BLaER1 (cell line): ENCODE measurements at regions not wholly inside any gene's neighbourhood (a gene's known extent, or its start where the extent isn't known, plus 50 kb on each side); places are given as distances from the start of the nearest gene placed in this dataset.

Experiments
- H3K27ac ChIP-seq: shearing (Covaris generic); formaldehyde crosslinking; 2 replicates; pipeline ENCODE4 v1.8.1; 2022
- H3K27me3 ChIP-seq: shearing (Covaris generic); formaldehyde crosslinking; 2 replicates; pipeline ENCODE4 v1.8.1; 2022
- H3K36me3 ChIP-seq: shearing (Covaris generic); formaldehyde crosslinking; 2 replicates; pipeline ENCODE4 v1.8.1; 2022
- H3K4me1 ChIP-seq: shearing (Covaris generic); formaldehyde crosslinking; 2 replicates; pipeline ENCODE4 v1.8.1; 2022
- H3K4me2 ChIP-seq: shearing (Covaris generic); formaldehyde crosslinking; 2 replicates; pipeline ENCODE4 v1.8.1; 2022
- H3K4me3 ChIP-seq: shearing (Covaris generic); formaldehyde crosslinking; 2 replicates; pipeline ENCODE4 v1.8.1; 2022
- H3K9ac ChIP-seq: shearing (Covaris generic); formaldehyde crosslinking; 2 replicates; pipeline ENCODE4 v1.8.1; 2022
- H3K9me3 ChIP-seq: shearing (Covaris generic); formaldehyde crosslinking; 2 replicates; pipeline ENCODE4 v1.8.1; 2022
- H4K20me1 ChIP-seq: shearing (Covaris generic); formaldehyde crosslinking; 2 replicates; pipeline ENCODE4 v1.8.1; 2022
- Cebpa-rat ChIP-seq: shearing (Covaris generic); IDR thresholded peaks from 2 replicates; pipeline ENCODE4 v1.8.1; 2022

- H3K9ac ChIP-seq = no peak overlapping the region
- no peaks in the 10 kb centered on the region for H3K4me1 ChIP-seq
- no peak for TF ChIP-seq Cebpa-rat
- no peaks in the 10 kb centered on the region for H3K27me3 ChIP-seq
- no peaks in the 10 kb centered on the region for H4K20me1 ChIP-seq
- no peak overlapping the region for H3K4me2 ChIP-seq
- no peaks in the 10 kb centered on the region for H3K9me3 ChIP-seq
- no peak overlapping the region for H3K4me3 ChIP-seq
- no peak overlapping the region for H3K27ac ChIP-seq
- H3K36me3 ChIP-seq = no peaks in the 10 kb centered on the region
These were observed 451.3 kb downstream of the TLL1 start for GRCh38 chr4:166324321-166324720.

GRCh38 chr4:166335256-166335938 lies 462.4 kb downstream of the TLL1 start:
- Histone ChIP-seq H3K4me3 (no peak overlapping the region), H3K9me3 (no peaks in the 10 kb centered on the region), H3K36me3 (no peaks in the 10 kb centered on the region), H3K9ac (no peak overlapping the region), H4K20me1 (no peaks in the 10 kb centered on the region), H3K4me2 (no peak overlapping the region), H3K27me3 (no peaks in the 10 kb centered on the region), H3K27ac (no peak overlapping the region), H3K4me1 (no peaks in the 10 kb centered on the region)
- no peak for TF ChIP-seq Cebpa-rat

- no peak for TF ChIP-seq Cebpa-rat
These were observed 469.0 kb downstream of the TLL1 start for GRCh38 chr4:166341992-166342391.

GRCh38 chr4:166363198-166363597 lies 490.2 kb downstream of the TLL1 start:
- Histone ChIP-seq H3K9ac (no peak overlapping the region), H3K27ac (no peak overlapping the region)

More at GRCh38 chr4:166341992-166342391, 469.0 kb downstream of the TLL1 start:
- no peak overlapping the region for H3K4me2 ChIP-seq
- H3K4me1 ChIP-seq = no peaks in the 10 kb centered on the region
- H3K36me3 ChIP-seq = no peaks in the 10 kb centered on the region
- H3K4me3 ChIP-seq = no peak overlapping the region
- H3K27ac ChIP-seq = no peak overlapping the region
- no peaks in the 10 kb centered on the region for H3K9me3 ChIP-seq
- H4K20me1 ChIP-seq = no peaks in the 10 kb centered on the region
- no peaks in the 10 kb centered on the region for H3K27me3 ChIP-seq
- no peak overlapping the region for H3K9ac ChIP-seq

GRCh38 chr4:166366012-166366411 lies 493.0 kb downstream of the TLL1 start:
- TF ChIP-seq Cebpa-rat = no peak
- H3K4me1 ChIP-seq = no peaks in the 10 kb centered on the region
- H3K4me2 ChIP-seq = no peak overlapping the region
- H3K27ac ChIP-seq = no peak overlapping the region
- H3K36me3 ChIP-seq = no peaks in the 10 kb centered on the region
- H4K20me1 ChIP-seq = no peaks in the 10 kb centered on the region
- no peaks in the 10 kb centered on the region for H3K9me3 ChIP-seq
- no peak overlapping the region for H3K4me3 ChIP-seq
- no peak overlapping the region for H3K9ac ChIP-seq
- no peaks in the 10 kb centered on the region for H3K27me3 ChIP-seq

More at GRCh38 chr4:166363198-166363597, 490.2 kb downstream of the TLL1 start:
- Histone ChIP-seq H3K4me2 (no peak overlapping the region), H4K20me1 (no peaks in the 10 kb centered on the region), H3K4me3 (no peak overlapping the region), H3K27me3 (no peaks in the 10 kb centered on the region), H3K9me3 (no peaks in the 10 kb centered on the region), H3K4me1 (no peaks in the 10 kb centered on the region), H3K36me3 (no peaks in the 10 kb centered on the region)
- TF ChIP-seq Cebpa-rat = no peak

GRCh38 chr4:166377578-166377977 lies 504.5 kb downstream of the TLL1 start:
- Histone ChIP-seq H3K4me1 (no peaks in the 10 kb centered on the region), H3K9me3 (peaks cover 28% of the 10 kb centered on the region), H3K4me2 (no peak overlapping the region), H3K27ac (no peak overlapping the region), H3K9ac (no peak overlapping the region), H3K27me3 (no peaks in the 10 kb centered on the region), H3K36me3 (no peaks in the 10 kb centered on the region), H4K20me1 (no peaks in the 10 kb centered on the region), H3K4me3 (no peak overlapping the region)
- no peak for TF ChIP-seq Cebpa-rat

GRCh38 chr4:166386491-166387360 lies 513.7 kb downstream of the TLL1 start:
- H3K27ac ChIP-seq = no peak overlapping the region
- H3K9ac ChIP-seq = no peak overlapping the region
- H4K20me1 ChIP-seq = no peaks in the 10 kb centered on the region
- H3K9me3 ChIP-seq = no peaks in the 10 kb centered on the region
- H3K36me3 ChIP-seq = no peaks in the 10 kb centered on the region
- TF ChIP-seq Cebpa-rat = no peak
- no peak overlapping the region for H3K4me3 ChIP-seq
- H3K4me2 ChIP-seq = no peak overlapping the region
- H3K27me3 ChIP-seq = no peaks in the 10 kb centered on the region
- no peaks in the 10 kb centered on the region for H3K4me1 ChIP-seq

GRCh38 chr4:166391501-166391900 lies 518.5 kb downstream of the TLL1 start:
- H3K27ac ChIP-seq = no peak overlapping the region
- no peak overlapping the region for H3K4me3 ChIP-seq
- H3K9ac ChIP-seq = no peak overlapping the region
- H3K4me2 ChIP-seq = no peak overlapping the region
- no peaks in the 10 kb centered on the region for H3K4me1 ChIP-seq
- no peaks in the 10 kb centered on the region for H3K36me3 ChIP-seq
- H3K27me3 ChIP-seq = no peaks in the 10 kb centered on the region
- no peak for TF ChIP-seq Cebpa-rat
- H4K20me1 ChIP-seq = no peaks in the 10 kb centered on the region
- no peaks in the 10 kb centered on the region for H3K9me3 ChIP-seq

- no peaks in the 10 kb centered on the region for H3K36me3 ChIP-seq
- no peaks in the 10 kb centered on the region for H3K27me3 ChIP-seq
- H4K20me1 ChIP-seq = no peaks in the 10 kb centered on the region
- TF ChIP-seq Cebpa-rat = no peak
- no peak overlapping the region for H3K4me3 ChIP-seq
- H3K27ac ChIP-seq = no peak overlapping the region
- no peaks in the 10 kb centered on the region for H3K9me3 ChIP-seq
- H3K9ac ChIP-seq = no peak overlapping the region
- H3K4me1 ChIP-seq = no peaks in the 10 kb centered on the region
- no peak overlapping the region for H3K4me2 ChIP-seq
These were observed 526.0 kb downstream of the TLL1 start for GRCh38 chr4:166399021-166399420.

GRCh38 chr4:166400270-166400894 lies 527.3 kb downstream of the TLL1 start:
- Histone ChIP-seq H3K9me3 (no peaks in the 10 kb centered on the region), H3K4me3 (no peak overlapping the region), H3K27ac (no peak overlapping the region), H3K36me3 (no peaks in the 10 kb centered on the region), H3K27me3 (no peaks in the 10 kb centered on the region), H4K20me1 (no peaks in the 10 kb centered on the region), H3K4me1 (no peaks in the 10 kb centered on the region), H3K9ac (no peak overlapping the region), H3K4me2 (no peak overlapping the region)
- TF ChIP-seq Cebpa-rat = no peak
